KMS-11 (cell line): ENCODE measurements at regions not wholly inside any gene's neighbourhood (a gene's known extent, or its start where the extent isn't known, plus 50 kb on each side); places are given as distances from the start of the nearest gene placed in this dataset.

Source experiments
- H2AFZ ChIP-seq: fragments of 200-600 bp; sonication (generic); 2 replicates; pipeline ENCODE4 v1.6.1; 2016; ENCODE audit warnings: antibody characterized with exemption, mixed run types, low read depth
- H3K27ac ChIP-seq: fragments of 200-600 bp; sonication (generic); 2 replicates; pipeline ENCODE4 v1.6.1; 2016; ENCODE audit warnings: mild to moderate bottlenecking, mixed run types
- H3K27me3 ChIP-seq: fragments of 200-600 bp; sonication (generic); 2 replicates; pipeline ENCODE4 v1.6.1; 2017; ENCODE audit warnings: mild to moderate bottlenecking, low read depth, mixed run types, moderate library complexity; ENCODE audit not compliant: insufficient read depth
- H3K36me3 ChIP-seq: fragments of 200-600 bp; sonication (generic); 2 replicates; pipeline ENCODE4 v1.6.1; 2017; ENCODE audit warnings: mild to moderate bottlenecking, mixed run types; ENCODE audit not compliant: insufficient read depth
- H3K4me1 ChIP-seq: fragments of 200-600 bp; sonication (generic); 2 replicates; pipeline ENCODE4 v1.6.1; 2016; ENCODE audit warnings: mild to moderate bottlenecking, low read depth, mixed run types; ENCODE audit not compliant: poor library complexity, severe bottlenecking
- H3K4me2 ChIP-seq: fragments of 200-600 bp; sonication (generic); 2 replicates; pipeline ENCODE4 v1.7.0; 2016; ENCODE audit warnings: mild to moderate bottlenecking, mixed run types
- H3K4me3 ChIP-seq: fragments of 200-600 bp; sonication (generic); IDR thresholded peaks from 2 replicates; pipeline ENCODE4 v1.6.1; 2017; ENCODE audit warnings: low read depth, low read length, mixed read lengths; ENCODE audit not compliant: insufficient read depth
- H3K79me2 ChIP-seq: fragments of 200-600 bp; sonication (generic); 2 replicates; pipeline ENCODE4 v1.6.1; 2016; ENCODE audit warnings: low read depth, mixed run types; ENCODE audit not compliant: insufficient read depth
- H3K9ac ChIP-seq: fragments of 200-600 bp; sonication (generic); 2 replicates; pipeline ENCODE4 v1.6.1; 2016; ENCODE audit warnings: mild to moderate bottlenecking, mixed run types
- H4K20me1 ChIP-seq: fragments of 200-600 bp; sonication (generic); 2 replicates; pipeline ENCODE4 v1.6.1; 2016; ENCODE audit warnings: mild to moderate bottlenecking, mixed run types; ENCODE audit not compliant: insufficient read depth
- CTCF ChIP-seq: fragments of 200-600 bp; sonication (generic); conservative IDR thresholded peaks from 2 replicates; pipeline ENCODE4 v1.6.1; 2017; ENCODE audit warnings: low read depth, mild to moderate bottlenecking, antibody characterized with exemption, low read length, moderate library complexity, mixed read lengths

GRCh38 chr2:196584903-196585302 is 54.6 kb upstream of the CCDC150 start:
- Histone ChIP-seq H2AFZ (no peak overlapping the region), H3K4me3 (no peak overlapping the region), H4K20me1 (no peaks in the 10 kb centered on the region), H3K79me2 (no peaks in the 10 kb centered on the region), H3K36me3 (no peaks in the 10 kb centered on the region), H3K4me2 (no peak overlapping the region), H3K9ac (no peak overlapping the region), H3K4me1 (no peaks in the 10 kb centered on the region), H3K27me3 (no peaks in the 10 kb centered on the region), H3K27ac (no peak overlapping the region)
- no peak for TF ChIP-seq CTCF

GRCh38 chr2:196586511-196586991 is 53.0 kb upstream of the CCDC150 start:
- Histone ChIP-seq H3K4me1 (peaks cover 6% of the 10 kb centered on the region), H3K27me3 (no peaks in the 10 kb centered on the region), H3K36me3 (no peaks in the 10 kb centered on the region), H2AFZ (no peak overlapping the region), H4K20me1 (no peaks in the 10 kb centered on the region), H3K9ac (no peak overlapping the region), H3K79me2 (no peaks in the 10 kb centered on the region), H3K4me2 (no peak overlapping the region), H3K4me3 (no peak overlapping the region), H3K27ac (no peak overlapping the region)
- no peak for TF ChIP-seq CTCF

GRCh38 chr2:196587056-196587455 is 52.5 kb upstream of the CCDC150 start:
- no peaks in the 10 kb centered on the region for H3K27me3 ChIP-seq
- H3K27ac ChIP-seq = no peak overlapping the region
- no peak overlapping the region for H2AFZ ChIP-seq
- H3K4me1 ChIP-seq = peaks cover 8% of the 10 kb centered on the region
- H3K9ac ChIP-seq = no peak overlapping the region
- H3K36me3 ChIP-seq = no peaks in the 10 kb centered on the region
- H3K79me2 ChIP-seq = no peaks in the 10 kb centered on the region
- no peak overlapping the region for H3K4me2 ChIP-seq
- no peaks in the 10 kb centered on the region for H4K20me1 ChIP-seq
- no peak overlapping the region for H3K4me3 ChIP-seq
- TF ChIP-seq CTCF = no peak

GRCh38 chr2:196587739-196588138 is 51.8 kb upstream of the CCDC150 start:
- Histone ChIP-seq H2AFZ (no peak overlapping the region), H3K36me3 (no peaks in the 10 kb centered on the region), H3K27ac (no peak overlapping the region), H3K9ac (no peak overlapping the region), H3K4me3 (no peak overlapping the region), H3K27me3 (no peaks in the 10 kb centered on the region), H3K79me2 (no peaks in the 10 kb centered on the region), H4K20me1 (no peaks in the 10 kb centered on the region), H3K4me1 (peaks cover 8% of the 10 kb centered on the region), H3K4me2 (no peak overlapping the region)
- no peak for TF ChIP-seq CTCF
